GM23248 (cell line): ENCODE measurements at regions not wholly inside any gene's neighbourhood (a gene's known extent, or its start where the extent isn't known, plus 50 kb on each side); places are given as distances from the start of the nearest gene placed in this dataset.

Experiments used
- DNase-seq: peaks from one replicate; pipeline ENCODE4 v3.0.0-alpha.2; 2015
- H2AFZ ChIP-seq: fragments of 200-600 bp; sonication (generic); 2 replicates; pipeline ENCODE4 v1.6.1; 2016; ENCODE audit warnings: antibody characterized with exemption
- H3F3A ChIP-seq: fragments of 200-600 bp; sonication (generic); 2 replicates; pipeline ENCODE4 v1.6.1; 2016; ENCODE audit warnings: mild to moderate bottlenecking, antibody characterized with exemption, mixed run types; ENCODE audit not compliant: insufficient read depth
- H3K27ac ChIP-seq: fragments of 200-600 bp; sonication (generic); 2 replicates; pipeline ENCODE4 v1.5.1; 2016; ENCODE audit warnings: mild to moderate bottlenecking
- H3K27me3 ChIP-seq: fragments of 200-600 bp; sonication (generic); replicated peaks from 2 replicates; pipeline ENCODE4 v1.6.1; 2016; ENCODE audit warnings: mild to moderate bottlenecking; ENCODE audit not compliant: insufficient read depth
- H3K36me3 ChIP-seq: fragments of 200-600 bp; sonication (generic); 2 replicates; pipeline ENCODE4 v1.6.1; 2016; ENCODE audit warnings: low read depth, mild to moderate bottlenecking
- H3K4me1 ChIP-seq: fragments of 200-600 bp; sonication (generic); 2 replicates; pipeline ENCODE4 v1.6.1; 2016; ENCODE audit warnings: mild to moderate bottlenecking; ENCODE audit not compliant: insufficient read depth
- H3K4me2 ChIP-seq: fragments of 200-600 bp; sonication (generic); one replicate; pipeline ENCODE4 v1.6.1; 2016; ENCODE audit warnings: mild to moderate bottlenecking; ENCODE audit not compliant: unreplicated experiment
- H3K4me3 ChIP-seq: fragments of 200-600 bp; sonication (generic); 2 replicates; pipeline ENCODE4 v1.5.1; 2016; ENCODE audit warnings: mild to moderate bottlenecking
- H3K79me2 ChIP-seq: fragments of 200-600 bp; sonication (generic); 2 replicates; pipeline ENCODE4 v1.6.1; 2016; ENCODE audit warnings: mild to moderate bottlenecking; ENCODE audit not compliant: insufficient read depth
- H3K9ac ChIP-seq: fragments of 200-600 bp; sonication (generic); 2 replicates; pipeline ENCODE4 v1.6.1; 2016; ENCODE audit warnings: mild to moderate bottlenecking
- H3K9me2 ChIP-seq: fragments of 200-600 bp; sonication (generic); 2 replicates; pipeline ENCODE4 v1.6.1; 2016; ENCODE audit warnings: mixed run types, mild to moderate bottlenecking, moderate library complexity; ENCODE audit not compliant: insufficient read depth
- H3K9me3 ChIP-seq: fragments of 200-600 bp; sonication (generic); one replicate; pipeline ENCODE4 v1.6.1; 2017; ENCODE audit warnings: low read depth
- H4K20me1 ChIP-seq: fragments of 200-600 bp; sonication (generic); 2 replicates; pipeline ENCODE4 v1.6.0; 2016; ENCODE audit not compliant: insufficient read depth
- EZH2 ChIP-seq: fragments of 200-600 bp; sonication (generic); IDR thresholded peaks from 2 replicates; pipeline ENCODE4 v1.6.1; 2018; ENCODE audit warnings: antibody characterized with exemption, mild to moderate bottlenecking; ENCODE audit not compliant: insufficient read depth, poor library complexity, severe bottlenecking
- EZH2phosphoT487 ChIP-seq: fragments of 200-600 bp; sonication (generic); IDR thresholded peaks from 2 replicates; pipeline ENCODE4 v1.6.1; 2018; ENCODE audit warnings: antibody characterized with exemption, moderate library complexity, mild to moderate bottlenecking, low read depth; ENCODE audit not compliant: insufficient read depth
- WGBS, 2 experiments: methylation state at CpG; one replicate each; pipeline ENCODE4 v1.1.6; 2015 to 2017; ENCODE audit warnings: low lambda C conversion rate in 2 of 2, low coverage in 1 of 2; ENCODE audit errors: missing lambda C conversion rate in 2 of 2; 5-methylcytosine and 5-hydroxymethylcytosine counted together
- in situ Hi-C: fragments of 300-500 bp; cut with MboI; formaldehyde crosslinking; loops from 2 replicates; pipeline ENCODE4 v1.15.0; 2020

GRCh38 chr4:13056630-13057189 is 427.4 kb downstream of the RAB28 start:
- Histone ChIP-seq H4K20me1 (no peaks in the 10 kb centered on the region), H3F3A (no peaks in the 10 kb centered on the region), H3K9me2 (no peaks in the 10 kb centered on the region), H2AFZ (no peak overlapping the region), H3K27me3 (no peaks in the 10 kb centered on the region), H3K4me2 (no peak overlapping the region), H3K9me3 (no peaks in the 10 kb centered on the region), H3K36me3 (no peaks in the 10 kb centered on the region), H3K27ac (no peak overlapping the region), H3K4me3 (no peak overlapping the region), H3K79me2 (no peaks in the 10 kb centered on the region), H3K9ac (no peak overlapping the region), H3K4me1 (no peaks in the 10 kb centered on the region)
- no peak for TF ChIP-seq EZH2
- TF ChIP-seq EZH2phosphoT487: no peak
- WGBS, 2 experiments: 0% methylated on average over 4 of the region's 4 CpGs
- in situ Hi-C loops: no loop called here
- DNase-seq: no peak

GRCh38 chr4:13054420-13054970 is 429.6 kb downstream of the RAB28 start:
- Histone ChIP-seq H3F3A (no peaks in the 10 kb centered on the region), H3K27me3 (no peaks in the 10 kb centered on the region), H3K27ac (no peak overlapping the region), H3K9ac (no peak overlapping the region), H3K9me2 (no peaks in the 10 kb centered on the region), H3K4me2 (no peak overlapping the region), H3K79me2 (no peaks in the 10 kb centered on the region), H3K9me3 (no peaks in the 10 kb centered on the region), H3K4me3 (no peak overlapping the region), H4K20me1 (no peaks in the 10 kb centered on the region), H3K36me3 (no peaks in the 10 kb centered on the region), H2AFZ (no peak overlapping the region), H3K4me1 (no peaks in the 10 kb centered on the region)
- TF ChIP-seq EZH2phosphoT487 (no peak), EZH2 (no peak)
- no peak for DNase-seq
- 7% methylated on average over 3 of the region's 3 CpGs for WGBS, 2 experiments
- in situ Hi-C loops: no loop called here

- H3K27me3 ChIP-seq: no peaks in the 10 kb centered on the region
- in situ Hi-C loops: no loop called here
- WGBS, 2 experiments: 48 to 62% methylated on average over 4 of the region's 4 CpGs
- H3K9me2 ChIP-seq: no peaks in the 10 kb centered on the region
- H4K20me1 ChIP-seq: no peaks in the 10 kb centered on the region
- no peak for TF ChIP-seq EZH2
- no peak for TF ChIP-seq EZH2phosphoT487
- H3K9ac ChIP-seq: no peak overlapping the region
- no peak for DNase-seq
- H3F3A ChIP-seq: no peaks in the 10 kb centered on the region
- no peak overlapping the region for H3K27ac ChIP-seq
- H3K9me3 ChIP-seq: no peaks in the 10 kb centered on the region
- no peak overlapping the region for H3K4me2 ChIP-seq
- no peaks in the 10 kb centered on the region for H3K4me1 ChIP-seq
- no peaks in the 10 kb centered on the region for H3K36me3 ChIP-seq
- H3K79me2 ChIP-seq: no peaks in the 10 kb centered on the region
- H3K4me3 ChIP-seq: no peak overlapping the region
- H2AFZ ChIP-seq: no peak overlapping the region
These were observed 436.5 kb downstream of the RAB28 start for GRCh38 chr4:13047591-13047990.

- Histone ChIP-seq H3K4me2 (no peak overlapping the region), H3K27ac (no peak overlapping the region), H2AFZ (no peak overlapping the region), H3K9me3 (no peaks in the 10 kb centered on the region), H3K4me3 (no peak overlapping the region), H4K20me1 (no peaks in the 10 kb centered on the region), H3K4me1 (no peaks in the 10 kb centered on the region), H3K27me3 (no peaks in the 10 kb centered on the region), H3K36me3 (no peaks in the 10 kb centered on the region), H3K9ac (no peak overlapping the region), H3K79me2 (no peaks in the 10 kb centered on the region), H3F3A (no peaks in the 10 kb centered on the region), H3K9me2 (no peaks in the 10 kb centered on the region)
- DNase-seq: no peak
- 5 to 11% methylated on average over 3 of the region's 3 CpGs for WGBS, 2 experiments
- TF ChIP-seq EZH2phosphoT487: no peak
- no peak for TF ChIP-seq EZH2
- in situ Hi-C loops: no loop called here
These were observed 447.3 kb downstream of the RAB28 start for GRCh38 chr4:13036841-13037240.

- Histone ChIP-seq H3F3A (no peaks in the 10 kb centered on the region), H3K27me3 (no peaks in the 10 kb centered on the region), H2AFZ (no peak overlapping the region), H3K4me3 (no peak overlapping the region), H3K27ac (no peak overlapping the region), H4K20me1 (no peaks in the 10 kb centered on the region), H3K36me3 (no peaks in the 10 kb centered on the region), H3K4me2 (no peak overlapping the region), H3K9me3 (no peaks in the 10 kb centered on the region), H3K79me2 (no peaks in the 10 kb centered on the region), H3K9ac (no peak overlapping the region), H3K4me1 (no peaks in the 10 kb centered on the region), H3K9me2 (no peaks in the 10 kb centered on the region)
- TF ChIP-seq EZH2phosphoT487 (no peak), EZH2 (no peak)
- in situ Hi-C loops: no loop called here
- no peak for DNase-seq
- WGBS, 2 experiments: 16 to 20% methylated on average over 1 of the region's 1 CpG
These were observed 451.2 kb downstream of the RAB28 start for GRCh38 chr4:13032936-13033335.
